Left lung (tissue), 4 donors: ENCODE measurements at regions not wholly inside any gene's neighbourhood (a gene's known extent, or its start where the extent isn't known, plus 50 kb on each side); places are given as distances from the start of the nearest gene placed in this dataset.

Experiments
- ATAC-seq: fragments of 200-7000 bp; cut with Tn5 transposase; one replicate; pipeline ENCODE4 v1.9.1; 2020; ENCODE audit warnings: moderate library complexity
- DNase-seq, 4 donors: peaks; one replicate each; pipeline ENCODE4 v3.0.0-alpha.2; 2013 to 2020
- H3K27ac ChIP-seq, 2 donors: fragments of 200-600 bp; sonication (generic) in 1 of 2; one replicate each; pipeline versions ENCODE4 v1.5.0 to v1.8.0; 2020 to 2021
- H3K27me3 ChIP-seq, 2 donors: fragments of 200-600 bp; sonication (generic) in 1 of 2; one replicate each; pipeline versions ENCODE4 v1.5.0 to v1.8.0; 2020 to 2021
- H3K36me3 ChIP-seq, 2 donors: fragments of 200-600 bp; sonication (generic) in 1 of 2; one replicate each; pipeline versions ENCODE4 v1.5.0 to v1.8.0; 2020 to 2021
- H3K4me1 ChIP-seq, 2 donors: fragments of 200-600 bp; one replicate each; pipeline ENCODE4 v1.8.0; 2021
- H3K4me3 ChIP-seq, 2 donors: fragments of 200-600 bp; sonication (generic) in 1 of 2; one replicate each; pipeline versions ENCODE4 v1.5.0 to v1.8.0; 2020 to 2021; ENCODE audit warnings: mild to moderate bottlenecking in 1 of 2
- H3K9me3 ChIP-seq, 2 donors: fragments of 200-600 bp; sonication (generic) in 1 of 2; one replicate each; pipeline versions ENCODE4 v1.5.0 to v1.8.0; 2020 to 2021
- CTCF ChIP-seq, 2 donors: fragments of 200-600 bp; sonication (generic) in 1 of 2; IDR thresholded peaks; one replicate each; pipeline versions ENCODE4 v1.5.0 to v1.8.0; 2021; ENCODE audit warnings: antibody characterized with exemption in 2 of 2
- intact Hi-C, 2 donors: fragments of 100-400 bp; cut with DNase I; formaldehyde crosslinking; loops; one replicate each; pipeline versions ENCODE4 v1.11.2 to v1.14.2; 2022
- donor health status: DM: no; HTN: yes; CAD: no.
- donor health status: DM: no; HTN: no; CAD: no.

- no peak for ATAC-seq
- no peak overlapping the region for H3K27ac ChIP-seq
- no peak for DNase-seq
- no peaks in the 10 kb centered on the region for H3K9me3 ChIP-seq
- TF ChIP-seq CTCF (IDR thresholded peaks at IDR 0.05) = no peak
- no peaks in the 10 kb centered on the region for H3K36me3 ChIP-seq
- no peaks in the 10 kb centered on the region for H3K27me3 ChIP-seq
- intact Hi-C loops = loop anchor here in 1 of 2 donors (10.0 kb wide), 1 partner anchor 102 kb away; no protein-coding TSS in a partner anchor
- no peak overlapping the region for H3K4me3 ChIP-seq
- H3K4me1 ChIP-seq = no peaks in the 10 kb centered on the region
Observed at GRCh38 chr7:80386686-80387085, 125.2 kb downstream of the GNAT3 start.

- no peak overlapping the region for H3K27ac ChIP-seq
- intact Hi-C loops = loop anchor here in 1 of 2 donors (10.0 kb wide), 1 partner anchor 101 kb away; no protein-coding TSS in a partner anchor
- H3K36me3 ChIP-seq = no peaks in the 10 kb centered on the region
- no peaks in the 10 kb centered on the region for H3K4me1 ChIP-seq
- no peak overlapping the region for H3K4me3 ChIP-seq
- no peak for DNase-seq
- no peaks in the 10 kb centered on the region for H3K27me3 ChIP-seq
- H3K9me3 ChIP-seq = no peaks in the 10 kb centered on the region
- TF ChIP-seq CTCF (IDR thresholded peaks at IDR 0.05) = no peak
- ATAC-seq = peak; percentile 58
Observed at GRCh38 chr7:80385508-80385907, 126.4 kb downstream of the GNAT3 start.

GRCh38 chr7:80380957-80381356, 130.9 kb downstream of the GNAT3 start:
- Histone ChIP-seq H3K4me3 (no peak overlapping the region), H3K36me3 (no peaks in the 10 kb centered on the region), H3K27ac (no peak overlapping the region), H3K9me3 (peaks cover 0 to 4% of the 10 kb centered on the region in 2 donors), H3K4me1 (peaks cover 0 to 5% of the 10 kb centered on the region in 2 donors), H3K27me3 (no peaks in the 10 kb centered on the region)
- intact Hi-C loops = loop anchor here in 1 of 2 donors (10.0 kb wide), 1 partner anchor 96 kb away; no protein-coding TSS in a partner anchor
- ATAC-seq (no peak), DNase-seq (no peak)
- TF ChIP-seq CTCF (IDR thresholded peaks at IDR 0.05) = no peak

- Histone ChIP-seq H3K27me3 (no peaks in the 10 kb centered on the region), H3K9me3 (peaks cover 0 to 4% of the 10 kb centered on the region in 2 donors), H3K36me3 (no peaks in the 10 kb centered on the region), H3K4me3 (no peak overlapping the region), H3K27ac (no peak overlapping the region), H3K4me1 (peaks cover 0 to 5% of the 10 kb centered on the region in 2 donors)
- ATAC-seq (peak; percentile 68), DNase-seq (no peak)
- no peak for TF ChIP-seq CTCF (IDR thresholded peaks at IDR 0.05)
- intact Hi-C loops = no loop called here
Observed at GRCh38 chr7:80379034-80379982, 132.6 kb downstream of the GNAT3 start.

GRCh38 chr7:80374321-80374720, 137.5 kb downstream of the GNAT3 start:
- H3K9me3 ChIP-seq = peaks cover 0 to 4% of the 10 kb centered on the region in 2 donors
- no peaks in the 10 kb centered on the region for H3K27me3 ChIP-seq
- no peak overlapping the region for H3K4me3 ChIP-seq
- TF ChIP-seq CTCF (IDR thresholded peaks at IDR 0.05) = no peak
- no peak overlapping the region for H3K27ac ChIP-seq
- no peak for ATAC-seq
- peaks cover 0 to 3% of the 10 kb centered on the region in 2 donors for H3K4me1 ChIP-seq
- DNase-seq = no peak
- no peaks in the 10 kb centered on the region for H3K36me3 ChIP-seq
- intact Hi-C loops = no loop called here
